ENCODE measurements at regions not wholly inside any gene's neighbourhood (a gene's known extent, or its start where the extent isn't known, plus 50 kb on each side); places are given as distances from the start of the nearest gene placed in this dataset.

- ATAC-seq (no peak), DNase-seq (no peak)
- Mint-ChIP-seq H3K4me3 (no peak overlapping the region), H3K4me1 (no peaks in the 10 kb centered on the region), H3K27ac (no peak overlapping the region), H3K27me3 (no peaks in the 10 kb centered on the region), H3K9me3 (peaks cover 14 to 18% of the 10 kb centered on the region in 2 donors)
Measured at GRCh38 chr15:47258521-47258920, 458.8 kb upstream of the SEMA6D start.

- DNase-seq: no peak
Measured at GRCh38 chr15:47265686-47266085, 451.6 kb upstream of the SEMA6D start.

GRCh38 chr15:47266566-47266965 is 450.7 kb upstream of the SEMA6D start:
- DNase-seq (no peak), ATAC-seq (no peak)
- no peaks in the 10 kb centered on the region for H3K4me1 Mint-ChIP-seq

More at GRCh38 chr15:47265686-47266085, 451.6 kb upstream of the SEMA6D start:
- no peak overlapping the region for H3K27ac Mint-ChIP-seq
- H3K4me1 Mint-ChIP-seq: no peaks in the 10 kb centered on the region
- H3K4me3 Mint-ChIP-seq: no peak overlapping the region
- peaks cover 8 to 11% of the 10 kb centered on the region in 2 donors for H3K9me3 Mint-ChIP-seq
- no peak for ATAC-seq
- no peaks in the 10 kb centered on the region for H3K27me3 Mint-ChIP-seq

GRCh38 chr15:47273864-47274263 is 443.4 kb upstream of the SEMA6D start:
- no peaks in the 10 kb centered on the region for H3K4me1 Mint-ChIP-seq
- H3K4me3 Mint-ChIP-seq: no peak overlapping the region
- H3K27ac Mint-ChIP-seq: no peak overlapping the region
- H3K9me3 Mint-ChIP-seq: peaks cover 9 to 23% of the 10 kb centered on the region in 2 donors
- no peak for ATAC-seq
- no peak for DNase-seq
- H3K27me3 Mint-ChIP-seq: no peaks in the 10 kb centered on the region

More at GRCh38 chr15:47266566-47266965, 450.7 kb upstream of the SEMA6D start:
- Mint-ChIP-seq H3K27me3 (no peaks in the 10 kb centered on the region), H3K9me3 (peaks cover 11 to 13% of the 10 kb centered on the region in 2 donors), H3K4me3 (no peak overlapping the region), H3K27ac (no peak overlapping the region)

- H3K27ac Mint-ChIP-seq: peak overlapping the region in 1 of 2 donors; percentile 28
- DNase-seq (no peak), ATAC-seq (no peak)
- no peaks in the 10 kb centered on the region for H3K4me1 Mint-ChIP-seq
- no peak overlapping the region for H3K4me3 Mint-ChIP-seq
- H3K9me3 Mint-ChIP-seq: peaks cover 0 to 7% of the 10 kb centered on the region in 2 donors
- H3K27me3 Mint-ChIP-seq: no peaks in the 10 kb centered on the region
Measured at GRCh38 chr15:47283246-47283645, 434.1 kb upstream of the SEMA6D start.

GRCh38 chr15:47288794-47289193 is 428.5 kb upstream of the SEMA6D start:
- Mint-ChIP-seq H3K4me1 (no peaks in the 10 kb centered on the region), H3K9me3 (peaks cover 2 to 3% of the 10 kb centered on the region in 2 donors), H3K4me3 (no peak overlapping the region), H3K27me3 (no peaks in the 10 kb centered on the region), H3K27ac (no peak overlapping the region)
- DNase-seq: no peak
- ATAC-seq: no peak

GRCh38 chr15:47289656-47290055 is 427.6 kb upstream of the SEMA6D start:
- H3K4me1 Mint-ChIP-seq: no peaks in the 10 kb centered on the region
- H3K27me3 Mint-ChIP-seq: no peaks in the 10 kb centered on the region
- no peak for DNase-seq
- H3K27ac Mint-ChIP-seq: no peak overlapping the region
- peaks cover 0 to 3% of the 10 kb centered on the region in 2 donors for H3K9me3 Mint-ChIP-seq
- no peak overlapping the region for H3K4me3 Mint-ChIP-seq
- no peak for ATAC-seq

GRCh38 chr15:47291767-47292166 is 425.5 kb upstream of the SEMA6D start:
- no peaks in the 10 kb centered on the region for H3K27me3 Mint-ChIP-seq
- no peak overlapping the region for H3K27ac Mint-ChIP-seq
- no peaks in the 10 kb centered on the region for H3K4me1 Mint-ChIP-seq
- DNase-seq: no peak
- H3K4me3 Mint-ChIP-seq: no peak overlapping the region
- no peak for ATAC-seq
- H3K9me3 Mint-ChIP-seq: peaks cover 0 to 3% of the 10 kb centered on the region in 2 donors

- Mint-ChIP-seq H3K27ac (no peak overlapping the region), H3K4me3 (no peak overlapping the region), H3K9me3 (peaks cover 0 to 3% of the 10 kb centered on the region in 2 donors), H3K27me3 (no peaks in the 10 kb centered on the region), H3K4me1 (no peaks in the 10 kb centered on the region)
- ATAC-seq: no peak
- no peak for DNase-seq
Measured at GRCh38 chr15:47292638-47293190, 424.6 kb upstream of the SEMA6D start.

- no peak for ATAC-seq
- Mint-ChIP-seq H3K4me1 (no peaks in the 10 kb centered on the region), H3K9me3 (peaks cover 0 to 3% of the 10 kb centered on the region in 2 donors), H3K27me3 (no peaks in the 10 kb centered on the region), H3K4me3 (no peak overlapping the region), H3K27ac (no peak overlapping the region)
- no peak for DNase-seq
Measured at GRCh38 chr15:47293466-47294162, 423.7 kb upstream of the SEMA6D start.

- Mint-ChIP-seq H3K4me1 (no peaks in the 10 kb centered on the region), H3K27ac (no peak overlapping the region)
- ATAC-seq: no peak
Measured at GRCh38 chr15:47294765-47295259, 422.5 kb upstream of the SEMA6D start.

GRCh38 chr15:47296881-47297280 is 420.4 kb upstream of the SEMA6D start:
- ATAC-seq (no peak), DNase-seq (no peak)
- H3K27ac Mint-ChIP-seq: no peak overlapping the region
- no peaks in the 10 kb centered on the region for H3K4me1 Mint-ChIP-seq
- H3K27me3 Mint-ChIP-seq: no peaks in the 10 kb centered on the region
- H3K9me3 Mint-ChIP-seq: no peaks in the 10 kb centered on the region
- H3K4me3 Mint-ChIP-seq: no peak overlapping the region

More at GRCh38 chr15:47294765-47295259, 422.5 kb upstream of the SEMA6D start:
- no peak for DNase-seq
- Mint-ChIP-seq H3K27me3 (no peaks in the 10 kb centered on the region), H3K4me3 (no peak overlapping the region), H3K9me3 (peaks cover 0 to 3% of the 10 kb centered on the region in 2 donors)

GRCh38 chr15:47299846-47300434 is 417.4 kb upstream of the SEMA6D start:
- DNase-seq (no peak), ATAC-seq (no peak)
- no peak overlapping the region for H3K27ac Mint-ChIP-seq
- H3K4me3 Mint-ChIP-seq: no peak overlapping the region
- no peaks in the 10 kb centered on the region for H3K9me3 Mint-ChIP-seq
- no peaks in the 10 kb centered on the region for H3K27me3 Mint-ChIP-seq
- H3K4me1 Mint-ChIP-seq: no peaks in the 10 kb centered on the region

- no peaks in the 10 kb centered on the region for H3K27me3 Mint-ChIP-seq
- DNase-seq (no peak), ATAC-seq (no peak)
- H3K4me1 Mint-ChIP-seq: no peaks in the 10 kb centered on the region
- no peak overlapping the region for H3K27ac Mint-ChIP-seq
- no peak overlapping the region for H3K4me3 Mint-ChIP-seq
- no peaks in the 10 kb centered on the region for H3K9me3 Mint-ChIP-seq
Measured at GRCh38 chr15:47300596-47300995, 416.7 kb upstream of the SEMA6D start.

GRCh38 chr15:47301481-47301880 is 415.8 kb upstream of the SEMA6D start:
- H3K27me3 Mint-ChIP-seq: no peaks in the 10 kb centered on the region
- H3K4me3 Mint-ChIP-seq: no peak overlapping the region
- H3K27ac Mint-ChIP-seq: no peak overlapping the region
- ATAC-seq: no peak
- H3K9me3 Mint-ChIP-seq: no peaks in the 10 kb centered on the region
- DNase-seq: no peak
- H3K4me1 Mint-ChIP-seq: no peaks in the 10 kb centered on the region

GRCh38 chr15:47304656-47305055 is 412.6 kb upstream of the SEMA6D start:
- Mint-ChIP-seq H3K4me1 (no peaks in the 10 kb centered on the region), H3K27me3 (no peaks in the 10 kb centered on the region), H3K4me3 (no peak overlapping the region), H3K9me3 (peaks cover 0 to 4% of the 10 kb centered on the region in 2 donors), H3K27ac (no peak overlapping the region)
- DNase-seq (no peak), ATAC-seq (no peak)

Measured in stimulated activated naive CD8-positive, alpha-beta T cell treated with anti-CD3 and anti-CD28 coated beads, Interleukin-15, amount 100 ng/mL, for 72 hours (primary cell).